PC-3 (cell line): ENCODE measurements at regions not wholly inside any gene's neighbourhood (a gene's known extent, or its start where the extent isn't known, plus 50 kb on each side); places are given as distances from the start of the nearest gene placed in this dataset.

Experiments
- ATAC-seq: fragments of 200-7000 bp; cut with Tn5 transposase; 2 replicates; pipeline ENCODE4 v1.9.1; 2020; ENCODE audit warnings: mild to moderate bottlenecking, moderate library complexity
- BruUV-seq: library from RNA; stranded (reverse); fragments of 400-500 nt; replicated peaks from 2 replicates; lab custom pipeline; 2021; lab: Mats Ljungman, UMichigan
- CTCF ChIA-PET: fragments of 300-600 bp; sonication (Branson Sonifier 250); formaldehyde crosslinking; loops from one replicate; lab custom pipeline; 2022; ENCODE audit warnings: antibody characterized with exemption; lab: Charles Lee
- POLR2A ChIA-PET: fragments of 300-600 bp; sonication (Branson Sonifier 250); formaldehyde crosslinking; loops from one replicate; lab custom pipeline; 2022; ENCODE audit warnings: antibody characterized with exemption; ENCODE audit not compliant: unreplicated experiment; lab: Charles Lee
- DNase-seq: peaks from one replicate; pipeline ENCODE4 v3.0.0-alpha.2; 2015
- H2AFZ ChIP-seq: fragments of 300-600 bp; sonication (generic); 2 replicates; pipeline ENCODE4 v1.6.0; 2016; ENCODE audit warnings: antibody characterized with exemption, low read length
- H3F3A ChIP-seq: fragments of 300-600 bp; sonication (generic); one replicate; pipeline ENCODE4 v1.6.0; 2017; ENCODE audit warnings: antibody characterized with exemption, low read length, control low read depth, mild to moderate bottlenecking; ENCODE audit not compliant: unreplicated experiment
- H3K27ac ChIP-seq: fragments of 300-600 bp; sonication (generic); 2 replicates; pipeline ENCODE4 v1.5.1; 2016; ENCODE audit warnings: mild to moderate bottlenecking, low read length
- H3K27me3 ChIP-seq: fragments of 300-600 bp; sonication (generic); 2 replicates; pipeline ENCODE4 v1.6.1; 2016; ENCODE audit warnings: low read length, mixed read lengths
- H3K36me3 ChIP-seq: fragments of 300-600 bp; sonication (generic); 2 replicates; pipeline ENCODE4 v1.6.1; 2016; ENCODE audit warnings: low read depth, mixed run types, low read length, mixed read lengths
- H3K4me1 ChIP-seq: fragments of 300-600 bp; sonication (generic); 2 replicates; pipeline ENCODE4 v1.5.1; 2016; ENCODE audit warnings: low read length; ENCODE audit not compliant: insufficient read depth
- H3K4me2 ChIP-seq: fragments of 300-600 bp; sonication (generic); 2 replicates; pipeline ENCODE4 v1.6.0; 2016; ENCODE audit warnings: low read length
- H3K4me3 ChIP-seq: fragments of 300-600 bp; sonication (generic); 2 replicates; pipeline ENCODE4 v1.5.1; 2016; ENCODE audit warnings: mild to moderate bottlenecking, low read length, mixed read lengths
- H3K79me2 ChIP-seq: fragments of 300-600 bp; sonication (generic); 2 replicates; pipeline ENCODE4 v1.6.1; 2017; ENCODE audit warnings: low read length, mixed read lengths
- H3K9ac ChIP-seq: fragments of 300-600 bp; sonication (generic); 2 replicates; pipeline ENCODE4 v1.6.0; 2016; ENCODE audit warnings: mild to moderate bottlenecking, low read length
- H3K9me2 ChIP-seq: fragments of 300-600 bp; sonication (generic); replicated peaks from 2 replicates; pipeline ENCODE4 v1.6.1; 2016; ENCODE audit warnings: mixed run types, low read length, mixed read lengths
- H3K9me3 ChIP-seq: fragments of 300-600 bp; sonication (generic); 2 replicates; pipeline ENCODE4 v1.6.1; 2016; ENCODE audit warnings: low read length, mixed read lengths
- H4K20me1 ChIP-seq: fragments of 300-600 bp; sonication (generic); 2 replicates; pipeline ENCODE4 v1.6.1; 2016; ENCODE audit warnings: low read length, mixed read lengths
- CTCF ChIP-seq: fragments of 300-600 bp; sonication (generic); conservative IDR thresholded peaks from 2 replicates; pipeline ENCODE4 v1.5.1; 2017; ENCODE audit warnings: antibody characterized with exemption, low read depth, mild to moderate bottlenecking, low read length
- EZH2 ChIP-seq: fragments of 300-600 bp; sonication (generic); IDR thresholded peaks from one replicate; pipeline ENCODE4 v1.6.1; 2017; ENCODE audit warnings: antibody characterized with exemption, mild to moderate bottlenecking, low read length; ENCODE audit not compliant: unreplicated experiment
- EZH2phosphoT487 ChIP-seq: fragments of 300-600 bp; sonication (generic); IDR thresholded peaks from 2 replicates; pipeline ENCODE4 v1.6.1; 2018; ENCODE audit warnings: mild to moderate bottlenecking, antibody characterized with exemption, low read length, borderline replicate concordance
- intact Hi-C: fragments of 100-400 bp; cut with micrococcal nuclease; formaldehyde crosslinking; loops from 2 replicates; pipeline ENCODE4 v1.9.0; 2023

GRCh38 chr4:28388471-28388870 lies 1527.8 kb downstream of the STIM2 start:
- TF ChIP-seq EZH2 (no peak), EZH2phosphoT487 (no peak), CTCF (no peak)
- DNase-seq (no peak), ATAC-seq (no peak)
- Histone ChIP-seq H3K4me3 (no peak overlapping the region), H3K9me2 (no peaks in the 10 kb centered on the region), H3K79me2 (no peaks in the 10 kb centered on the region), H4K20me1 (no peaks in the 10 kb centered on the region), H3F3A (no peaks in the 10 kb centered on the region), H3K36me3 (no peaks in the 10 kb centered on the region), H2AFZ (no peak overlapping the region), H3K9me3 (no peaks in the 10 kb centered on the region), H3K4me1 (no peaks in the 10 kb centered on the region), H3K27me3 (no peaks in the 10 kb centered on the region), H3K27ac (no peak overlapping the region), H3K4me2 (no peak overlapping the region), H3K9ac (no peak overlapping the region)
- CTCF ChIA-PET = no interaction called here
- no TSS peak for BruUV-seq
- POLR2A ChIA-PET = no interaction called here
- intact Hi-C loops = no loop called here

- H3K27ac ChIP-seq = no peak overlapping the region
- no peaks in the 10 kb centered on the region for H3F3A ChIP-seq
- H2AFZ ChIP-seq = no peak overlapping the region
- no peaks in the 10 kb centered on the region for H3K79me2 ChIP-seq
- CTCF ChIA-PET = no interaction called here
- ATAC-seq = no peak
- H3K4me2 ChIP-seq = no peak overlapping the region
- no peaks in the 10 kb centered on the region for H4K20me1 ChIP-seq
- intact Hi-C loops = no loop called here
- H3K36me3 ChIP-seq = no peaks in the 10 kb centered on the region
- no peaks in the 10 kb centered on the region for H3K9me2 ChIP-seq
- H3K4me3 ChIP-seq = no peak overlapping the region
- no peaks in the 10 kb centered on the region for H3K27me3 ChIP-seq
- H3K9me3 ChIP-seq = no peaks in the 10 kb centered on the region
- BruUV-seq = no TSS peak
- TF ChIP-seq EZH2 (no peak), CTCF (no peak), EZH2phosphoT487 (no peak)
- no peaks in the 10 kb centered on the region for H3K4me1 ChIP-seq
- H3K9ac ChIP-seq = no peak overlapping the region
- POLR2A ChIA-PET = no interaction called here
- no peak for DNase-seq
Observed at GRCh38 chr4:28391877-28392276, 1531.2 kb downstream of the STIM2 start.

- Histone ChIP-seq H3K9ac (no peak overlapping the region), H3K27ac (no peak overlapping the region), H3F3A (no peaks in the 10 kb centered on the region), H3K27me3 (no peaks in the 10 kb centered on the region), H3K9me3 (no peaks in the 10 kb centered on the region), H3K4me3 (no peak overlapping the region), H4K20me1 (no peaks in the 10 kb centered on the region), H3K79me2 (no peaks in the 10 kb centered on the region), H3K9me2 (no peaks in the 10 kb centered on the region), H3K36me3 (no peaks in the 10 kb centered on the region), H3K4me1 (no peaks in the 10 kb centered on the region), H3K4me2 (no peak overlapping the region), H2AFZ (no peak overlapping the region)
- ATAC-seq = no peak
- no TSS peak for BruUV-seq
- DNase-seq = no peak
- no peak for TF ChIP-seq CTCF
- no peak for TF ChIP-seq EZH2
- TF ChIP-seq EZH2phosphoT487 = no peak
- ChIA-PET POLR2A (no interaction called here), CTCF (no interaction called here)
- intact Hi-C loops = no loop called here
Observed at GRCh38 chr4:28402751-28403150, 1542.1 kb downstream of the STIM2 start.
